ENCODE measurements at regions not wholly inside any gene's neighbourhood (a gene's known extent, or its start where the extent isn't known, plus 50 kb on each side); places are given as distances from the start of the nearest gene placed in this dataset.
A peak's percentile ranks its signal among the peaks of the same experiment; 100 is the strongest.

DNA sequence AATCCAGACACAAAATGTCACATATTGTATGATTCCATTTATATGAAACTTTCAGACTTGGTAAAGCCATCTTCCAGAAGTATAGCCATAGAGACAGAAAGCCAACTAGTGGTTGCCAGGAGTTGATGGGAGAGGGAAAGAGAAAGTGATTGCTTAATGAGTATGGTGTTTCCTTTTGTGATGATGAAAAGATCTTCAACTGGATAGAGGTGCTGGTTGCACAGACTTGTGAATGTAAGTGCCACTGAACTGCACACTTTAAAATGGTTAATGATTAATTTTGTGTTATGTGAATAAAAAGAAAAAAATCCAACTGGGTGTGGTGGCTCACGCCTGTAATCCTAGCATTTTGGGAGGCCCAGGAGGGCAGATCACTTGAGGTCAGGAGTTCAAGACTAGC, 135.3 kb upstream of the SLC1A4 start:
- Histone ChIP-seq H3K36me3 (ENCODE audit: control insufficient read depth, insufficient read depth, low read length) (no peaks in the 10 kb centered on the region), H3K9me3 (ENCODE audit: control insufficient read depth, low read length) (no peaks in the 10 kb centered on the region), H3K27ac (ENCODE audit: low read depth, low read length, severe bottlenecking) (no peak overlapping the region), H3K4me1 (ENCODE audit: control insufficient read depth, insufficient read depth, low read length, poor library complexity, severe bottlenecking) (peaks cover 22% of the 10 kb centered on the region), H3K4me3 (ENCODE audit: extremely low read depth, insufficient read depth, low read length, poor library complexity, severe bottlenecking) (no peak overlapping the region)
- 89 to 92% methylated on average over 1 of the region's 1 CpG for WGBS, 2 experiments (ENCODE audit: insufficient coverage in 2 of 2)

GRCh38 chr2:64854773-64855237, 134.4 kb upstream of the SLC1A4 start:
- H3K27ac ChIP-seq (ENCODE audit: low read depth, low read length, severe bottlenecking): no peak overlapping the region
- no peak overlapping the region for H3K4me3 ChIP-seq (ENCODE audit: extremely low read depth, insufficient read depth, low read length, poor library complexity, severe bottlenecking)
- H3K9me3 ChIP-seq (ENCODE audit: control insufficient read depth, low read length): no peaks in the 10 kb centered on the region
- no peaks in the 10 kb centered on the region for H3K36me3 ChIP-seq (ENCODE audit: control insufficient read depth, insufficient read depth, low read length)
- no CpG with 5 or more reads among the region's 1 CpG for WGBS, 2 experiments (ENCODE audit: insufficient coverage in 2 of 2)
- H3K4me1 ChIP-seq (ENCODE audit: control insufficient read depth, insufficient read depth, low read length, poor library complexity, severe bottlenecking): peaks cover 29% of the 10 kb centered on the region

DNA sequence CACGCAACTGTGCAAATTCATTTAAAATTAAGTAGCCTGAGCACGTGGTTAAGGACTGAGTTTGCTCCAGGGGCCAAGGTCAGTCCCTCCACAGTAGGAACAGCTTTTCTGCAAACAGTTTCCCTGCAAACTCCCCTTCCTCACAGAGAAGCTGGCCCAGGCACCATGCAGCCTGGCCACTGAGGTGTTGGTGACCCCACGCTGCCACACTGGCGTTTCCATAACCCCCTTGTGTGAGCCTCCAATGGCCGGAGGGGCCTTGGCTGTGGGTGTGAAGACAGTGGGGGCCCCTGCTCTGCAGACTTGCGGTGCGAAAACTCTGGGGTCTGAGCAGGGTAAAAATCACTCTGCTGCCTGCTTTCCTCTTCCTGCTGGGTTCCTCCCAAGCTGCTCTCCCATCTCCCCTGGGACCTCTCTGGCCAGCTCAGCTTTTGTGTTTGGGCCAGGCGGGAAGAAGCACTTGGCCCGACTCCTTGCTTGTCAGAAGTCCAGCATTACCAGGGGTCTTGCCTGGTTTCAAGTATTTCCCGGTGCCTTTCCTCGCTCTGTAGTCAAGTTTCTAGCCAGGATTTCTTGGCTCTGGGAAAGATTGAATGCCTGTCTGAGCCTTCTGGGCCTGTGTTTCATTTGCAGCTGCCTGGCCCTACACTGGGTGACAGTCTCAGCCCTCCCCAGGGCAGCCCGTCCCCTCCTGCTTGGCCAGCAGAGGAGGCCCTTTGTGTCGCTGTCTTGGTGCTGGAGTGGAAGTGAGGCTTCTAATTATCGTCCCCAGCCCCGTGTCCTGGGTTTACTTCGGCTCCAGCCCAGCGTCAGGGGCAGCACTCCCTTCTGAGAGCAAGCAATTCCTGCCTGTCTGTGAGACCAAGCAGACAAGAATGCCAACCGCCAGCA, 131.4 kb upstream of the SLC1A4 start:
- peak overlapping the region; percentile 41 for H3K27ac ChIP-seq (ENCODE audit: low read depth, low read length, severe bottlenecking)
- 60 to 66% methylated on average over 14 to 15 of the region's 18 CpGs for WGBS, 2 experiments (ENCODE audit: insufficient coverage in 2 of 2)
- H3K4me1 ChIP-seq (ENCODE audit: control insufficient read depth, insufficient read depth, low read length, poor library complexity, severe bottlenecking): peaks cover 27% of the 10 kb centered on the region
- no peak overlapping the region for H3K4me3 ChIP-seq (ENCODE audit: extremely low read depth, insufficient read depth, low read length, poor library complexity, severe bottlenecking)
- peaks cover 5% of the 10 kb centered on the region for H3K9me3 ChIP-seq (ENCODE audit: control insufficient read depth, low read length)
- H3K36me3 ChIP-seq (ENCODE audit: control insufficient read depth, insufficient read depth, low read length): no peaks in the 10 kb centered on the region

DNA sequence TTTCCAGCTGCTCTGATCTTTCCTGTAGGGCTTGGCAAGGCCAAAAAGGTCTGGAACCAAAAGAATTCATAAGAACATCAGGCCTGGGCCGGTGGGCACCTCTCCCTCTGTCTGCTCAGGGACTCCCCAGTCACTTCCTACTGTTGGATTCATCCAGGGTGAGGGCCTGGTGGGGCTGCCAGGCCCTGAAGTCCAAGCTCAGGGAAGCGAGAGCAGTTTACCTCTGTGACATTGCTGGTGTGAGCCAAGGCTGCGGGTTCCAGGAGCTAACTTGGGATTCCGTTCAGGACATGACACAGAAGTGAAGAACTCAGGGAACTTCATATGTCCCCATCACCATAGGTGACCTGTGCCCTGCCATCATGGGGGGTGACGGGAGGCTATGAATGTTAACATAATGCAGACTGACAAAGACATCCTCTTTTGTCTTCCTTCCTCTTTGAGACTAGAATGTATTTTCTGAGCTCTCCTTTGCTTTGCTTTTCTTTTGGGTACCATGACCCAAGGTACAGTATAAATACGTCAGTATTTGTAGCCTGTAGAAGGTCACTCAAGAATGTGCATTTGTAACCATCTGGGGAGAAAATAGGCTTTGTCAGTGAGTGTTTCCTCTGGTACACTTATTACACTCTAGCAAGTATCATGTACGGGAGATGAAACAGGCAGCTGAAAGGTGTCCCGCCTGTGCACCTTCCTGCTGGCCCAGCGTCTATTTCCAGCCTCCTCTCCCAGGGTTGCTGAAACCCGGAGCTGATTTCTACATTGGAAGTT, 130.5 kb upstream of the SLC1A4 start:
- 61 to 67% methylated on average over 6 to 8 of the region's 10 CpGs for WGBS, 2 experiments (ENCODE audit: insufficient coverage in 2 of 2)
- Histone ChIP-seq H3K4me1 (ENCODE audit: control insufficient read depth, insufficient read depth, low read length, poor library complexity, severe bottlenecking) (peaks cover 27% of the 10 kb centered on the region), H3K4me3 (ENCODE audit: extremely low read depth, insufficient read depth, low read length, poor library complexity, severe bottlenecking) (peak overlapping the region; percentile 24), H3K27ac (ENCODE audit: low read depth, low read length, severe bottlenecking) (no peak overlapping the region), H3K9me3 (ENCODE audit: control insufficient read depth, low read length) (peaks cover 7% of the 10 kb centered on the region), H3K36me3 (ENCODE audit: control insufficient read depth, insufficient read depth, low read length) (no peaks in the 10 kb centered on the region)

GRCh38 chr2:64859312-64860212, 129.6 kb upstream of the SLC1A4 start:
- Histone ChIP-seq H3K4me1 (ENCODE audit: control insufficient read depth, insufficient read depth, low read length, poor library complexity, severe bottlenecking) (peaks cover 32% of the 10 kb centered on the region), H3K4me3 (ENCODE audit: extremely low read depth, insufficient read depth, low read length, poor library complexity, severe bottlenecking) (peak overlapping the region; percentile 24), H3K36me3 (ENCODE audit: control insufficient read depth, insufficient read depth, low read length) (no peaks in the 10 kb centered on the region), H3K9me3 (ENCODE audit: control insufficient read depth, low read length) (peaks cover 7% of the 10 kb centered on the region), H3K27ac (ENCODE audit: low read depth, low read length, severe bottlenecking) (peak overlapping the region; percentile 57)
- WGBS, 2 experiments (ENCODE audit: insufficient coverage in 2 of 2): 6 to 7% methylated on average over 34 to 35 of the region's 62 CpGs

DNA sequence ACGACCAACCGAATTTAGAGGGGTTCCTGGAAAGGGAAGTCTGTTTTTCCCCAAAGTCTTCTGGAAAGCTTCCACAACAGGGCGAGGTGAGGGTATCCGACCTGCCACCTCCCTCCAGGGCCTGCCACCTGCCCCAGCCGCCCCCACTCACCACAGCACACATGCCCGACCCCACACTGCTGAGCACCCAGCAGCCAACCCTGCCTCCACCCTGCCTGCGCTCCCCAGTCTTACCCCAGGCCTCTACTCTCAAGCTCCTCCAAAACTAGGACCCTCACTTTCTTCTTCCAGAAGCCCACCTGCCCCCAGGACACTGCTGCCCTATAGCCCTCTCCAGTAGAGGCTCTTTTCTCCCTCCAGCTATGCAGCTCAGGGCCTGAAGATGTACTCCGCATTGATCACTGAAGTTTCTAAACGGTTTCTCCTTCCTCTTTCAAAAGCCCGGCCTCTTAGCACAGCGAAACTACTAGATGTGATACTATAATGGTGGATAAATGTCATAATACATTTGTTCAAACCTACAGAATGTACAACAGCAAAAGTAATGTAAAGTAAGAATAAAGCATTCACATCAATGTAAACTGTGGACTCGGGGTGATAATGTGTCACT, 128.8 kb upstream of the SLC1A4 start:
- H3K27ac ChIP-seq (ENCODE audit: low read depth, low read length, severe bottlenecking): no peak overlapping the region
- H3K4me3 ChIP-seq (ENCODE audit: extremely low read depth, insufficient read depth, low read length, poor library complexity, severe bottlenecking): no peak overlapping the region
- 62 to 83% methylated on average over 5 to 7 of the region's 12 CpGs for WGBS, 2 experiments (ENCODE audit: insufficient coverage in 2 of 2)
- peaks cover 7% of the 10 kb centered on the region for H3K9me3 ChIP-seq (ENCODE audit: control insufficient read depth, low read length)
- no peaks in the 10 kb centered on the region for H3K36me3 ChIP-seq (ENCODE audit: control insufficient read depth, insufficient read depth, low read length)
- peaks cover 32% of the 10 kb centered on the region for H3K4me1 ChIP-seq (ENCODE audit: control insufficient read depth, insufficient read depth, low read length, poor library complexity, severe bottlenecking)

GRCh38 chr2:64860936-64861335, 128.3 kb upstream of the SLC1A4 start:
- no peak overlapping the region for H3K4me3 ChIP-seq (ENCODE audit: extremely low read depth, insufficient read depth, low read length, poor library complexity, severe bottlenecking)
- H3K4me1 ChIP-seq (ENCODE audit: control insufficient read depth, insufficient read depth, low read length, poor library complexity, severe bottlenecking): peaks cover 32% of the 10 kb centered on the region
- H3K9me3 ChIP-seq (ENCODE audit: control insufficient read depth, low read length): peaks cover 7% of the 10 kb centered on the region
- H3K36me3 ChIP-seq (ENCODE audit: control insufficient read depth, insufficient read depth, low read length): no peaks in the 10 kb centered on the region
- H3K27ac ChIP-seq (ENCODE audit: low read depth, low read length, severe bottlenecking): no peak overlapping the region
- 90 to 100% methylated on average over 1 of the region's 1 CpG for WGBS, 2 experiments (ENCODE audit: insufficient coverage in 2 of 2)

DNA sequence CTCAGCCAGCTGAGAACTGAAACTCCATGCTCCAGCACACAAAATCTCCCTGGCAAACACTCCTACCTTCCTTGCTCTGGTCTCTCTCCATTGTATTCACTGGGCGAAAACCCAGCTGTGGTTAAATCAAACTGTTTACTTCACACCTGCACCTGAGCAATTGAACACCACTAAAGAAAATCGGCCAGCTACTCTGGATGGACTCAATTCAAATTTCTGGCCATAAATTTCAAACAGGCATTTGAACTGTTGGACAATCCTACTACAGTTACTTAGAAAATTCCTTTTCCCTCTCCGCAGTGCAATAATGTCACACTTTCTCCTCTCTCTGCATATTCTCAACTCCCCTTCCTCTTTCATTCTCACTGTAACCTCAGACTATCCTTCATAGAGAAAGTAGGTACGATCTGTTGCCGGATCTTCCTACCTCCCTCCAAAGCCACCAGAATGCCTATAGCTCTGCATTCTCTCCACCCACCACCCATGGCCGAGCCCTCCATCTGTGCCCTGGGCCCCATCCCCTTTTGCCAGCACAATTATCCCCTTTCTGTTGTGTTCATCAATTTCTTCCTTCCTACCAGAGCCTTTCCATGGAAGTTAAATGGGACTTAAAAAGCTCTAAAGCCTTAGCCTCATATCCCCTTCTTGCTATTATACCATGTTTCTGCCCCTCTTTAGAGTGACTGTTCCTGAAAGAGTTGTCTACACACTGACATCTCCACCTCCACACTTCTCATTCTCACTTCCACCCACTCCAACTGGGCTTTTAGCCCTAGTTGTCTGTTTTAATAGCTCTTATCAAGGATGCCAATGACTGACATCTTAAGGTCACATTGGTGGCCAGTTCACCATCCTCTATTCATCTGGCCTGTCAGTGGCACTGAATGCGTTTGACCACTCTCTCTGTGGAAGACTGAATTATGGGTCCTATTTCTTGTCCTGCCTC, 127.5 kb upstream of the SLC1A4 start:
- no peak overlapping the region for H3K27ac ChIP-seq (ENCODE audit: low read depth, low read length, severe bottlenecking)
- H3K4me3 ChIP-seq (ENCODE audit: extremely low read depth, insufficient read depth, low read length, poor library complexity, severe bottlenecking): no peak overlapping the region
- peaks cover 7% of the 10 kb centered on the region for H3K9me3 ChIP-seq (ENCODE audit: control insufficient read depth, low read length)
- H3K36me3 ChIP-seq (ENCODE audit: control insufficient read depth, insufficient read depth, low read length): no peaks in the 10 kb centered on the region
- peaks cover 35% of the 10 kb centered on the region for H3K4me1 ChIP-seq (ENCODE audit: control insufficient read depth, insufficient read depth, low read length, poor library complexity, severe bottlenecking)
- WGBS, 2 experiments (ENCODE audit: insufficient coverage in 2 of 2): 94% methylated on average over 7 of the region's 7 CpGs

- Histone ChIP-seq H3K4me1 (ENCODE audit: control insufficient read depth, insufficient read depth, low read length, poor library complexity, severe bottlenecking) (peaks cover 36% of the 10 kb centered on the region), H3K4me3 (ENCODE audit: extremely low read depth, insufficient read depth, low read length, poor library complexity, severe bottlenecking) (no peak overlapping the region), H3K36me3 (ENCODE audit: control insufficient read depth, insufficient read depth, low read length) (no peaks in the 10 kb centered on the region), H3K27ac (ENCODE audit: low read depth, low read length, severe bottlenecking) (no peak overlapping the region), H3K9me3 (ENCODE audit: control insufficient read depth, low read length) (peaks cover 7% of the 10 kb centered on the region)
- WGBS, 2 experiments (ENCODE audit: insufficient coverage in 2 of 2): no CpG with 5 or more reads among the region's 1 CpG
Observed at GRCh38 chr2:64862623-64863022, 126.6 kb upstream of the SLC1A4 start.

Data from mesodermal cell (in vitro differentiated cells).